ENCODE measurements at regions not wholly inside any gene's neighbourhood (a gene's known extent, or its start where the extent isn't known, plus 50 kb on each side); places are given as distances from the start of the nearest gene placed in this dataset.

DNA sequence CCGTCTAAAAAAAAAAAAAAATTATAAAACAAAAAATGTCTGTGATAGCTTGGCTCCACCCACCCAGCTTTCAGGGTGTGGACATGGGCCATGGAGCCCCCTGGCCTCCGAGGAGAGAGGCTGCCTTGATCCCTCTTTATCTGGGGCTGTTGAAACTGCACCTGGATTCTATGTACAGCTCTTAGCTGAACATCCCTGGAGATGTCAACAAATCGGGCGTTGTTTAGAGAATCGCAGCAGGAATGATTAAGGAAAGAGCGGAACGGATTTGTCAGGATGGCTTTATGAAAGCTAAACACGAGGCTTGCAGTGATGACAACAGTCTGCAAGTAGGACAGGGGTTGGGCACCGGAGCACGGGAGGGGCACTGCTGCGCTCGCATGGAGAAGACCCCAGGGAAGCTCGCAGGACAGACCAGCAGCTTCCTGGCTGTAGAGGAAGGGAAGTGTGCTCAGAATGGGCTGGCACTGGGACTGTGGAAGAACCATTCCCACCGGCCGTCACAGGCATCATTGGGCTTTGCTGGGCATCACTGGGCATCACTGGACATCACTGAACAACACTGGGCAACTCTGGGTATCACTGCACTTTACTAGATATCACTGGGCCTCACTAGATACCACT is 195.8 kb upstream of the FOXF1 start:
- TF ChIP-seq HSF1 (IDR thresholded peaks at IDR 0.05; ENCODE audit: low read depth, low read length) (no peak), CHD2 (IDR thresholded peaks at IDR 0.05; ENCODE audit: borderline replicate concordance, low read depth, low read length) (no peak), JUND (IDR thresholded peaks at IDR 0.05; ENCODE audit: low read depth, low read length) (no peak), MXI1 (IDR thresholded peaks at IDR 0.05; ENCODE audit: low read depth, low read length) (no peak)

All from GM12878 (cell line).